ENCODE measurements at regions not wholly inside any gene's neighbourhood (a gene's known extent, or its start where the extent isn't known, plus 50 kb on each side); places are given as distances from the start of the nearest gene placed in this dataset.

- H3K36me3 ChIP-seq, result peaks cover 0 to 3% (median 0%) of the 10 kb centered on the region in 4 donors
- no peaks in the 10 kb centered on the region for H3K27me3 ChIP-seq
- 67 to 81% (median 79%) methylated on average over 5 of the region's 5 CpGs for WGBS, 5 donors
- DNase-seq, result no peak
- intact Hi-C loops (cut with DNase I; ENCODE audit: low total_unique reads), result no loop called here
- no peak for TF ChIP-seq POLR2A (IDR thresholded peaks at IDR 0.05)
- no peak for TF ChIP-seq CTCF (IDR thresholded peaks at IDR 0.05)
- TF ChIP-seq EP300 (IDR thresholded peaks at IDR 0.05), result no peak
- no peak for TF ChIP-seq POLR2AphosphoS5 (IDR thresholded peaks at IDR 0.05)
- H3K9me3 ChIP-seq, result no peaks in the 10 kb centered on the region
- H3K4me1 ChIP-seq, result peaks cover 0 to 35% (median 13%) of the 10 kb centered on the region in 4 donors
- no peak overlapping the region for H3K4me3 ChIP-seq
- H3K27ac ChIP-seq, result no peak overlapping the region
Measured at GRCh38 chr13:50116430-50116973, 101.3 kb downstream of the KCNRG start.

- intact Hi-C loops (cut with DNase I; ENCODE audit: low total_unique reads), result no loop called here
Measured at GRCh38 chr13:50119591-50119990, 104.3 kb downstream of the KCNRG start.

GRCh38 chr13:50122455-50122854 lies 107.2 kb downstream of the KCNRG start:
- Histone ChIP-seq H3K27ac (peak overlapping the region in 3 of 5 donors; percentile 99 to 100 (median 100)), H3K4me3 (no peak overlapping the region), H3K4me1 (peaks cover 12 to 48% (median 42%) of the 10 kb centered on the region in 4 donors), H3K9me3 (no peaks in the 10 kb centered on the region), H3K27me3 (peaks cover 0 to 10% (median 7%) of the 10 kb centered on the region in 3 donors), H3K36me3 (peaks cover 0 to 7% (median 0%) of the 10 kb centered on the region in 4 donors)
- no peak for TF ChIP-seq POLR2AphosphoS5 (IDR thresholded peaks at IDR 0.05)
- TF ChIP-seq CTCF (IDR thresholded peaks at IDR 0.05), result no peak
- no peak for TF ChIP-seq EP300 (IDR thresholded peaks at IDR 0.05)
- no peak for TF ChIP-seq POLR2A (IDR thresholded peaks at IDR 0.05)
- intact Hi-C loops (cut with DNase I; ENCODE audit: low total_unique reads), result no loop called here
- no peak for DNase-seq
- WGBS, 5 donors, result 89 to 100% (median 94%) methylated on average over 1 of the region's 1 CpG

More at GRCh38 chr13:50119591-50119990, 104.3 kb downstream of the KCNRG start:
- H3K36me3 ChIP-seq, result peaks cover 0 to 7% (median 0%) of the 10 kb centered on the region in 4 donors
- TF ChIP-seq EP300 (IDR thresholded peaks at IDR 0.05) (no peak), CTCF (IDR thresholded peaks at IDR 0.05) (no peak), POLR2AphosphoS5 (IDR thresholded peaks at IDR 0.05) (no peak), POLR2A (IDR thresholded peaks at IDR 0.05) (no peak)
- H3K4me3 ChIP-seq, result no peak overlapping the region
- peak in 1 of 2 donors; percentile 56 for DNase-seq
- H3K4me1 ChIP-seq, result peaks cover 0 to 48% (median 31%) of the 10 kb centered on the region in 4 donors
- no peaks in the 10 kb centered on the region for H3K27me3 ChIP-seq
- no peaks in the 10 kb centered on the region for H3K9me3 ChIP-seq
- H3K27ac ChIP-seq, result no peak overlapping the region
- WGBS, 5 donors, result 21 to 44% (median 28%) methylated on average over 3 of the region's 3 CpGs

GRCh38 chr13:50123002-50123401 lies 107.8 kb downstream of the KCNRG start:
- intact Hi-C loops (cut with DNase I; ENCODE audit: low total_unique reads), result no loop called here
- peak overlapping the region in 3 of 4 donors; percentile 76 to 86 (median 86) for H3K4me3 ChIP-seq

More at GRCh38 chr13:50123002-50123401, 107.8 kb downstream of the KCNRG start:
- Histone ChIP-seq H3K27me3 (peaks cover 4 to 15% (median 13%) of the 10 kb centered on the region in 3 donors), H3K9me3 (no peaks in the 10 kb centered on the region), H3K4me1 (peaks cover 12 to 54% (median 47%) of the 10 kb centered on the region in 4 donors), H3K27ac (peak overlapping the region in 4 of 5 donors; percentile 99 to 100 (median 100)), H3K36me3 (peaks cover 0 to 7% (median 0%) of the 10 kb centered on the region in 4 donors)
- WGBS, 5 donors, result 55 to 73% (median 56%) methylated on average over 3 of the region's 3 CpGs
- TF ChIP-seq EP300 (IDR thresholded peaks at IDR 0.05) (no peak), POLR2AphosphoS5 (IDR thresholded peaks at IDR 0.05) (no peak), CTCF (IDR thresholded peaks at IDR 0.05) (no peak), POLR2A (IDR thresholded peaks at IDR 0.05) (no peak)
- DNase-seq, result no peak
